H9 (cell line): ENCODE measurements at regions not wholly inside any gene's neighbourhood (a gene's known extent, or its start where the extent isn't known, plus 50 kb on each side); places are given as distances from the start of the nearest gene placed in this dataset.

Experiments used
- DNase-seq: peaks from one replicate; pipeline ENCODE4 v3.0.0-alpha.2; 2017
- H2AFZ ChIP-seq: one replicate; pipeline ENCODE4 v1.6.1; 2013; ENCODE audit warnings: mild to moderate bottlenecking, low read length, control low read depth, moderate library complexity
- H2AK5ac ChIP-seq: 2 replicates; pipeline ENCODE4 v1.6.1; 2013; ENCODE audit warnings: low read length, control low read depth, mixed read lengths; ENCODE audit not compliant: insufficient read length
- H2BK120ac ChIP-seq: one replicate; pipeline ENCODE4 v1.6.1; 2013; ENCODE audit warnings: low read depth, mild to moderate bottlenecking, low read length, control low read depth, inconsistent platforms; ENCODE audit not compliant: poor library complexity, severe bottlenecking
- H2BK12ac ChIP-seq: 2 replicates; pipeline ENCODE4 v1.6.1; 2013; ENCODE audit warnings: low read length, control low read depth, mixed read lengths, low read depth; ENCODE audit not compliant: insufficient read length
- H2BK15ac ChIP-seq: 2 replicates; pipeline ENCODE4 v1.6.1; 2013; ENCODE audit warnings: low read depth, low read length, control low read depth
- H2BK20ac ChIP-seq: one replicate; pipeline ENCODE4 v1.6.1; 2013; ENCODE audit warnings: low read depth, mild to moderate bottlenecking, low read length, control low read depth, inconsistent platforms; ENCODE audit not compliant: poor library complexity, severe bottlenecking
- H2BK5ac ChIP-seq: 2 replicates; pipeline ENCODE4 v1.6.1; 2013; ENCODE audit warnings: low read length, control low read depth, mixed read lengths; ENCODE audit not compliant: insufficient read length
- H3K14ac ChIP-seq: 2 replicates; pipeline ENCODE4 v1.6.1; 2013; ENCODE audit warnings: low read length, control low read depth; ENCODE audit not compliant: insufficient read depth
- H3K18ac ChIP-seq: 2 replicates; pipeline ENCODE4 v1.6.1; 2013; ENCODE audit warnings: low read depth, mild to moderate bottlenecking, mixed read lengths, low read length, control low read depth; ENCODE audit not compliant: insufficient read length
- H3K23ac ChIP-seq: 2 replicates; pipeline ENCODE4 v1.6.1; 2013; ENCODE audit warnings: low read length, control low read depth, mixed read lengths, low read depth; ENCODE audit not compliant: insufficient read length
- H3K23me2 ChIP-seq: 2 replicates; pipeline ENCODE4 v1.6.1; 2013; ENCODE audit warnings: low read depth, mild to moderate bottlenecking, mixed read lengths, low read length, control low read depth; ENCODE audit not compliant: insufficient read length, poor library complexity, severe bottlenecking
- H3K27ac ChIP-seq: 2 replicates; pipeline ENCODE4 v1.5.1; 2013; ENCODE audit warnings: low read length, control low read depth, mixed read lengths, low read depth; ENCODE audit not compliant: insufficient read length
- H3K27me3 ChIP-seq: 2 replicates; pipeline ENCODE4 v1.6.1; 2013; ENCODE audit warnings: low read length, control low read depth, inconsistent platforms; ENCODE audit not compliant: insufficient read depth
- H3K4ac ChIP-seq: 2 replicates; pipeline ENCODE4 v1.6.1; 2013; ENCODE audit warnings: low read depth, mild to moderate bottlenecking, control low read depth, inconsistent platforms, low read length, moderate library complexity
- H3K4me1 ChIP-seq: 2 replicates; pipeline ENCODE4 v1.6.1; 2013; ENCODE audit warnings: low read length, control low read depth, inconsistent platforms; ENCODE audit not compliant: insufficient read depth
- H3K4me2 ChIP-seq: 2 replicates; pipeline ENCODE4 v1.6.1; 2013; ENCODE audit warnings: low read length, control low read depth, mixed read lengths; ENCODE audit not compliant: insufficient read length, insufficient read depth
- H3K56ac ChIP-seq: 2 replicates; pipeline ENCODE4 v1.6.1; 2013; ENCODE audit warnings: low read depth, mild to moderate bottlenecking, mixed read lengths, low read length, control low read depth; ENCODE audit not compliant: insufficient read length
- H3K79me1 ChIP-seq: 2 replicates; pipeline ENCODE4 v1.6.1; 2013; ENCODE audit warnings: low read depth, mild to moderate bottlenecking, moderate library complexity, low read length, control low read depth, inconsistent platforms; ENCODE audit not compliant: insufficient read depth, poor library complexity, severe bottlenecking
- H3K79me2 ChIP-seq: 2 replicates; pipeline ENCODE4 v1.6.1; 2013; ENCODE audit warnings: low read length, control low read depth, inconsistent platforms; ENCODE audit not compliant: insufficient read depth
- H3K9ac ChIP-seq: 2 replicates; pipeline ENCODE4 v1.6.1; 2013; ENCODE audit warnings: low read length, control low read depth, mixed read lengths; ENCODE audit not compliant: insufficient read length; ENCODE audit errors: extremely low read depth
- H3K9me3 ChIP-seq: one replicate; pipeline ENCODE4 v1.6.1; 2013; ENCODE audit warnings: low read depth, low read length, inconsistent platforms; ENCODE audit not compliant: control insufficient read depth
- H3T11ph ChIP-seq: one replicate; pipeline ENCODE4 v1.6.1; 2013; ENCODE audit warnings: mild to moderate bottlenecking, low read length, control low read depth, inconsistent platforms
- H4K20me1 ChIP-seq: one replicate; pipeline ENCODE4 v1.6.1; 2013; ENCODE audit not compliant: control insufficient read depth, insufficient read length, insufficient read depth
- H4K5ac ChIP-seq: 2 replicates; pipeline ENCODE4 v1.6.1; 2013; ENCODE audit warnings: low read depth, mild to moderate bottlenecking, mixed read lengths, low read length, control low read depth; ENCODE audit not compliant: insufficient read length
- H4K8ac ChIP-seq: replicated peaks from 2 replicates; pipeline ENCODE4 v1.6.1; 2013; ENCODE audit warnings: low read length, control low read depth, mixed read lengths, low read depth; ENCODE audit not compliant: insufficient read length
- H4K91ac ChIP-seq: 2 replicates; pipeline ENCODE4 v1.6.1; 2013; ENCODE audit warnings: low read depth, mild to moderate bottlenecking, moderate library complexity, mixed read lengths, low read length, control low read depth; ENCODE audit not compliant: insufficient read length
- H3K27ac Mint-ChIP-seq, 3 experiments: 2 replicates in 2 of 3; 3 replicates in 1 of 3; pipeline ENCODE4 v1.8.0; 2020 to 2021; ENCODE audit warnings: mixed read lengths in 3 of 3, mild to moderate bottlenecking in 1 of 3, moderate library complexity in 1 of 3
- H3K27me3 Mint-ChIP-seq: 2 replicates; pipeline ENCODE4 v1.8.0; 2021; ENCODE audit warnings: low read depth, mild to moderate bottlenecking, moderate library complexity, mixed read lengths
- H3K36me3 Mint-ChIP-seq, 3 experiments: 2 replicates in 2 of 3; 3 replicates in 1 of 3; pipeline ENCODE4 v1.8.0; 2020 to 2021; ENCODE audit warnings: low read depth in 3 of 3, mixed read lengths in 3 of 3; ENCODE audit not compliant: insufficient read depth in 1 of 3
- H3K4me1 Mint-ChIP-seq, 2 experiments: 2 replicates each; pipeline ENCODE4 v1.8.0; 2020; ENCODE audit warnings: mixed read lengths in 2 of 2
- H3K4me3 Mint-ChIP-seq, 2 experiments: 2 replicates in 1 of 2; 3 replicates in 1 of 2; pipeline ENCODE4 v1.8.0; 2020 to 2021; ENCODE audit warnings: mild to moderate bottlenecking in 2 of 2, mixed read lengths in 2 of 2, moderate library complexity in 1 of 2
- H3K9me3 Mint-ChIP-seq, 2 experiments: 2 replicates in 1 of 2; 3 replicates in 1 of 2; pipeline ENCODE4 v1.8.0; 2020; ENCODE audit warnings: mild to moderate bottlenecking in 2 of 2, mixed read lengths in 2 of 2, moderate library complexity in 1 of 2
- CTCF ChIP-seq: fragments of 200-600 bp; sonication (generic); conservative IDR thresholded peaks from 3 replicates; pipeline ENCODE4 v1.8.0; 2021; ENCODE audit warnings: antibody characterized with exemption, mild to moderate bottlenecking
- WGBS: extraction: QIAGEN DNeasy Blood & Tissue Kit; methylation state at CpG from one replicate; pipeline ENCODE4 v1.1.7; 2013; ENCODE audit warnings: missing lambda C conversion rate, low lambda C conversion rate, mixed read lengths; ENCODE audit not compliant: insufficient read length; ENCODE audit errors: extremely low coverage; 5-methylcytosine and 5-hydroxymethylcytosine counted together

- DNase-seq: no peak
- Histone ChIP-seq H2BK15ac (no peak overlapping the region), H3K9me3 (no peaks in the 10 kb centered on the region), H3K18ac (no peak overlapping the region), H4K20me1 (no peaks in the 10 kb centered on the region), H3T11ph (no peak overlapping the region), H4K91ac (no peak overlapping the region), H3K23me2 (no peaks in the 10 kb centered on the region), H3K4ac (no peak overlapping the region), H2AFZ (no peak overlapping the region), H3K27me3 (no peaks in the 10 kb centered on the region), H3K4me2 (no peak overlapping the region), H2AK5ac (no peak overlapping the region), H3K79me2 (no peaks in the 10 kb centered on the region), H3K14ac (no peak overlapping the region), H4K8ac (no peak overlapping the region), H2BK12ac (no peak overlapping the region), H3K9ac (no peak overlapping the region), H4K5ac (no peak overlapping the region), H2BK20ac (no peak overlapping the region), H3K23ac (no peak overlapping the region), H3K27ac (no peak overlapping the region), H3K56ac (no peak overlapping the region), H2BK120ac (no peak overlapping the region), H3K4me1 (no peaks in the 10 kb centered on the region), H2BK5ac (no peak overlapping the region), H3K79me1 (no peaks in the 10 kb centered on the region)
- Mint-ChIP-seq H3K4me1 (peaks cover 8 to 30% of the 10 kb centered on the region in 2 experiments), H3K27me3 (peaks cover 3% of the 10 kb centered on the region), H3K9me3 (peaks cover 0 to under 1% of the 10 kb centered on the region in 2 experiments; a peak in 1 of 5 replicates), H3K4me3 (no peak overlapping the region), H3K27ac (no peak overlapping the region), H3K36me3 (no peaks in the 10 kb centered on the region)
- no peak for TF ChIP-seq CTCF
- no CpG with 5 or more reads among the region's 6 CpGs for WGBS
These were observed 174.2 kb downstream of the PTPRU start for GRCh38 chr1:29410476-29410875.
